ENCODE measurements at regions not wholly inside any gene's neighbourhood (a gene's known extent, or its start where the extent isn't known, plus 50 kb on each side); places are given as distances from the start of the nearest gene placed in this dataset.

DNA sequence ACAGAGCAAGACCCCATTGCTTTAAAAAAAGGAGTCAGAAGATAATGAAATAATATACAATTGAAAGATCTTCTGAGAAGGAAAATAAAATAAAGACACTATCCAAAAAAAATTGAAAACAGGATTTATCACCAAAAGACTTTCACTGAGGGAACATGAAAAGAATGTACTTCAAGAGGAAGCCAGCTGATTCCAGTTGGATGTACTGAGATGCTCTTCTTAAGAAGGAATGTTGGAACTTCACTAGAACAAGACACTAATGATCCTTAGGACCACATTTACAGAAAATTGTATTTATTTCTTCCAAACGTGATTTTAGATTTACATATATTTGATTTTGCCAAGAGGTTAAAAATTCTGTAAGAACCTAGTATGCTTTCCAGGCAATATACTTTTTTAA lies 65.6 kb upstream of the CNOT2 start:
- TF ChIP-seq, protein P1, sequence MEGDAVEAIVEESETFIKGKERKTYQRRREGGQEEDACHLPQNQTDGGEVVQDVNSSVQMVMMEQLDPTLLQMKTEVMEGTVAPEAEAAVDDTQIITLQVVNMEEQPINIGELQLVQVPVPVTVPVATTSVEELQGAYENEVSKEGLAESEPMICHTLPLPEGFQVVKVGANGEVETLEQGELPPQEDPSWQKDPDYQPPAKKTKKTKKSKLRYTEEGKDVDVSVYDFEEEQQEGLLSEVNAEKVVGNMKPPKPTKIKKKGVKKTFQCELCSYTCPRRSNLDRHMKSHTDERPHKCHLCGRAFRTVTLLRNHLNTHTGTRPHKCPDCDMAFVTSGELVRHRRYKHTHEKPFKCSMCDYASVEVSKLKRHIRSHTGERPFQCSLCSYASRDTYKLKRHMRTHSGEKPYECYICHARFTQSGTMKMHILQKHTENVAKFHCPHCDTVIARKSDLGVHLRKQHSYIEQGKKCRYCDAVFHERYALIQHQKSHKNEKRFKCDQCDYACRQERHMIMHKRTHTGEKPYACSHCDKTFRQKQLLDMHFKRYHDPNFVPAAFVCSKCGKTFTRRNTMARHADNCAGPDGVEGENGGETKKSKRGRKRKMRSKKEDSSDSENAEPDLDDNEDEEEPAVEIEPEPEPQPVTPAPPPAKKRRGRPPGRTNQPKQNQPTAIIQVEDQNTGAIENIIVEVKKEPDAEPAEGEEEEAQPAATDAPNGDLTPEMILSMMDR (IDR thresholded peaks at IDR 0.05), result no peak
- TF ChIP-seq POLR2A (IDR thresholded peaks at IDR 0.05), result no peak
- TF ChIP-seq POLR2AphosphoS5 (IDR thresholded peaks at IDR 0.05), result no peak

Data from breast epithelium (tissue), 3 donors.